ENCODE measurements at regions not wholly inside any gene's neighbourhood (a gene's known extent, or its start where the extent isn't known, plus 50 kb on each side); places are given as distances from the start of the nearest gene placed in this dataset.

- no peaks in the 10 kb centered on the region for H3K36me3 ChIP-seq (replicated peaks; ENCODE audit: insufficient read depth, low read length)
- H3K4me2 ChIP-seq (ENCODE audit: low read depth, low read length), result no peak overlapping the region
- DNase-seq, result no peak
- no peaks in the 10 kb centered on the region for H3K9me3 ChIP-seq (replicated peaks; ENCODE audit: insufficient read depth, low read length)
- no peak overlapping the region for H2AFZ ChIP-seq (ENCODE audit: low read length)
- no peaks in the 10 kb centered on the region for H3F3A ChIP-seq (ENCODE audit: insufficient read depth, low read length)
- H3K79me2 ChIP-seq (ENCODE audit: low read length), result no peaks in the 10 kb centered on the region
- H3K9ac ChIP-seq (ENCODE audit: low read length), result no peak overlapping the region
- no peak overlapping the region for H3K4me3 ChIP-seq (ENCODE audit: low read length)
- H3K27ac ChIP-seq (ENCODE audit: low read length), result no peak overlapping the region
- H3K4me1 ChIP-seq (ENCODE audit: low read length), result no peaks in the 10 kb centered on the region
- no peak for TF ChIP-seq EZH2 (optimal IDR thresholded peaks at IDR 0.05; ENCODE audit: low read depth, low read length)
- no peak for TF ChIP-seq CTCF (IDR thresholded peaks at IDR 0.05; ENCODE audit: low read length)
- no peak for TF ChIP-seq EZH2phosphoT487 (IDR thresholded peaks at IDR 0.05; ENCODE audit: low read length)
- no peaks in the 10 kb centered on the region for H3K27me3 ChIP-seq (replicated peaks; ENCODE audit: insufficient read depth, low read length)
- H3K9me2 ChIP-seq (replicated peaks; ENCODE audit: insufficient read depth, low read length), result no peaks in the 10 kb centered on the region
- no peaks in the 10 kb centered on the region for H4K20me1 ChIP-seq (ENCODE audit: insufficient read depth, low read length)
Measured at GRCh38 chr5:58354827-58355226, 105.1 kb downstream of the PLK2 start.

GRCh38 chr5:58353992-58354391 is 105.9 kb downstream of the PLK2 start:
- H2AFZ ChIP-seq (ENCODE audit: low read length), result no peak overlapping the region
- H3K36me3 ChIP-seq (replicated peaks; ENCODE audit: insufficient read depth, low read length), result no peaks in the 10 kb centered on the region
- no peak overlapping the region for H3K9ac ChIP-seq (ENCODE audit: low read length)
- H3K27me3 ChIP-seq (replicated peaks; ENCODE audit: insufficient read depth, low read length), result no peaks in the 10 kb centered on the region
- no peak for DNase-seq
- no peak overlapping the region for H3K4me3 ChIP-seq (ENCODE audit: low read length)
- H3K79me2 ChIP-seq (ENCODE audit: low read length), result no peaks in the 10 kb centered on the region
- no peaks in the 10 kb centered on the region for H3K4me1 ChIP-seq (ENCODE audit: low read length)
- no peaks in the 10 kb centered on the region for H3K9me3 ChIP-seq (replicated peaks; ENCODE audit: insufficient read depth, low read length)
- H3K27ac ChIP-seq (ENCODE audit: low read length), result no peak overlapping the region
- H4K20me1 ChIP-seq (ENCODE audit: insufficient read depth, low read length), result no peaks in the 10 kb centered on the region
- H3K9me2 ChIP-seq (replicated peaks; ENCODE audit: insufficient read depth, low read length), result no peaks in the 10 kb centered on the region
- no peaks in the 10 kb centered on the region for H3F3A ChIP-seq (ENCODE audit: insufficient read depth, low read length)
- no peak overlapping the region for H3K4me2 ChIP-seq (ENCODE audit: low read depth, low read length)
- TF ChIP-seq EZH2 (optimal IDR thresholded peaks at IDR 0.05; ENCODE audit: low read depth, low read length), result no peak
- TF ChIP-seq EZH2phosphoT487 (IDR thresholded peaks at IDR 0.05; ENCODE audit: low read length), result no peak
- TF ChIP-seq CTCF (IDR thresholded peaks at IDR 0.05; ENCODE audit: low read length), result no peak

- Histone ChIP-seq H3K4me3 (ENCODE audit: low read length) (no peak overlapping the region), H4K20me1 (ENCODE audit: insufficient read depth, low read length) (no peaks in the 10 kb centered on the region), H3K36me3 (replicated peaks; ENCODE audit: insufficient read depth, low read length) (no peaks in the 10 kb centered on the region), H3F3A (ENCODE audit: insufficient read depth, low read length) (no peaks in the 10 kb centered on the region), H3K9ac (ENCODE audit: low read length) (no peak overlapping the region), H3K27ac (ENCODE audit: low read length) (no peak overlapping the region), H3K4me2 (ENCODE audit: low read depth, low read length) (no peak overlapping the region), H3K79me2 (ENCODE audit: low read length) (no peaks in the 10 kb centered on the region), H2AFZ (ENCODE audit: low read length) (no peak overlapping the region), H3K4me1 (ENCODE audit: low read length) (no peaks in the 10 kb centered on the region), H3K9me2 (replicated peaks; ENCODE audit: insufficient read depth, low read length) (no peaks in the 10 kb centered on the region), H3K27me3 (replicated peaks; ENCODE audit: insufficient read depth, low read length) (no peaks in the 10 kb centered on the region), H3K9me3 (replicated peaks; ENCODE audit: insufficient read depth, low read length) (no peaks in the 10 kb centered on the region)
- no peak for DNase-seq
- TF ChIP-seq EZH2 (optimal IDR thresholded peaks at IDR 0.05; ENCODE audit: low read depth, low read length) (no peak), CTCF (IDR thresholded peaks at IDR 0.05; ENCODE audit: low read length) (no peak), EZH2phosphoT487 (IDR thresholded peaks at IDR 0.05; ENCODE audit: low read length) (no peak)
Measured at GRCh38 chr5:58351190-58351589, 108.7 kb downstream of the PLK2 start.

All from MM.1S (cell line).